ENCODE measurements at regions not wholly inside any gene's neighbourhood (a gene's known extent, or its start where the extent isn't known, plus 50 kb on each side); places are given as distances from the start of the nearest gene placed in this dataset.
"Not testable (repeated sequence)": the region's sequence is repeated elsewhere in the genome, so short reads cannot be mapped to it uniquely, and the experiment has no call there.

DNA sequence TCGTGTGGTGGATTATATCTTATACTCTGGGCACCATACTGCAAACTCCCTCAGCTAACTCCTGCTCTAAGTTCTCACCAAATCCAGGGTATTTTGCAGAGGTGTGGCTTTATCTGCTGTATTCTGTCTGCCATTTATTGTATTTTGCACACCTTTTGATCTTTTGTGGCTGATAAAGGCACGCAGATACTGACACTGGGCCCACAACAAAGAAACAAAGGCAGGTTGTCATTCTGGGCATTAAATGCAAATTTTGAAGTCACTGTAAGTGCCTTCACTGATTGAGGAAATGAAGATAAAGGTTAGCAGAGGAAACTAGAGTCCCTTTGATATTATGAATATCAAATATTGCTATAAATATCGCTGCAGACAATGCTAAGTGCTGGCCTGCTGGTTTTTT, 265.8 kb upstream of the MEIS1 start:
- H3K4me3 ChIP-seq, result no peak overlapping the region
- no peaks in the 10 kb centered on the region for H3K9me3 ChIP-seq (replicated peaks)
- no peaks in the 10 kb centered on the region for H3K4me1 ChIP-seq (replicated peaks)
- no peak for DNase-seq (ENCODE audit: low read depth in 1 of 2, low spot score in 2 of 2)
- H3K36me3 ChIP-seq, result no peaks in the 10 kb centered on the region
- H3K27me3 ChIP-seq (replicated peaks), result no peaks in the 10 kb centered on the region
- H3K27ac ChIP-seq, result no peak overlapping the region

DNA sequence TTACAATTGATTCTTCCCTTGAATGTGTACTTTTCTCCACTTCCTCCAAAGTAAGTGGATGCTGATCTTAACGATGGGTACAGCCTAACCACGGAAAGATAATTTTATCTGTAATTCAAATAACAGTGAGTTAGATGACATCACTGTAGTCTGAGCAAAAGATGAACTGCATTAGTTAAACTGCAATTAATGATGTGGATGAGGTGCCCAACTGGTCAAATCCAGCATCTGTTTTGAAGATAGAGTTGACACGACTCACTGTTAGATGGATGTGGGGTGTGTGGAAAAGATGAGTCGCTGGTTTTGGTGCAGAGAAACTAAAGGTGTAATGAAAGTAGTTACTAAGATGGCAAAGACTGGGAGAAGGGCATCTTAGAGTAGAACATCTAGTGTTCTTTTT, 270.5 kb upstream of the MEIS1 start:
- H3K27ac ChIP-seq, result no peak overlapping the region
- no peaks in the 10 kb centered on the region for H3K36me3 ChIP-seq
- H3K4me1 ChIP-seq (replicated peaks), result no peaks in the 10 kb centered on the region
- no peak for DNase-seq (ENCODE audit: low read depth in 1 of 2, low spot score in 2 of 2)
- no peaks in the 10 kb centered on the region for H3K9me3 ChIP-seq (replicated peaks)
- H3K27me3 ChIP-seq (replicated peaks), result no peaks in the 10 kb centered on the region
- H3K4me3 ChIP-seq, result no peak overlapping the region

DNA sequence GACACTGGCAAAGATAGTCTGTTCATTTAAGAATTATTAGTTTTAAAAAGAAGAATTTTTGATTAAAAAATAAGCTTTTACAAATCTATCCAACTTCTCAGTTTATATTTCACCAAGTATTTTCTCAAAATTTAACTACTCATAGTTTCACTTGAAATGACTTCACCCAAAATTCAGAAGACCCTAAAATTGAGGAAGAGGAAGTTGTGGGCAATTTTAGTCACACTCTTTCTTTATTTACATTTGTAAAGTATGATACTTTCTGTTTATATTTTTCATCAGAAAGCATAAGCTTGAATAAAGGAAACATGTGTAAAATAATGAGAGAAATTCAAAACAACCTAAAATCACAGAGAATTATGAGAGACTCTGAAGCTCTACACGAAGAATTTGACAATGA, 278.8 kb upstream of the MEIS1 start:
- H3K27ac ChIP-seq, result no peak overlapping the region
- H3K4me1 ChIP-seq (replicated peaks), result no peaks in the 10 kb centered on the region

DNA sequence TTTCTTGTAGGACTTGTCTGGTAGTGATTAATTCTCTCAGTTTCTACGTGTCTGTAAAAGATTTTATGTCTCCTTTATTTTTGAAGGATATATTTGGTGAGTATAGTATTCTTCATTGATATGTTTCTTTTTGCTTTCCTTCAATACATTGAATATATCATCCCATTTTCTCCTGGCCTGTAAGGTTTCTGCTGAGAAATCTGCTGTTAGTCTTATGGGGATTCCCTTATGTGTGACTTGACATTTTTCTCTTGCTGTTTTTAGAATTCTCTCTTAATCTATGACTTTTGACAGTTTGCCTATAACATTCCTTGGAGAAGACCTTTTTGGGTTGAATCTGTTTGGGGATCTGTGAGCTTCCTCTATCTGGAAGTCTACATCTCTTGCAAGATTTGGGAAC, 281.0 kb upstream of the MEIS1 start:
- H3K27me3 ChIP-seq (replicated peaks), result no peaks in the 10 kb centered on the region
- H3K4me3 ChIP-seq, result no peak overlapping the region
- H3K36me3 ChIP-seq, result no peaks in the 10 kb centered on the region
- no peak for DNase-seq (ENCODE audit: low read depth in 1 of 2, low spot score in 2 of 2)
- no peaks in the 10 kb centered on the region for H3K4me1 ChIP-seq (replicated peaks)
- no peaks in the 10 kb centered on the region for H3K9me3 ChIP-seq (replicated peaks)
- no peak overlapping the region for H3K27ac ChIP-seq

More for the DNA sequence above, 278.8 kb upstream of the MEIS1 start:
- DNase-seq (ENCODE audit: low read depth in 1 of 2, low spot score in 2 of 2), result no peak
- H3K27me3 ChIP-seq (replicated peaks), result no peaks in the 10 kb centered on the region
- no peaks in the 10 kb centered on the region for H3K36me3 ChIP-seq
- no peaks in the 10 kb centered on the region for H3K9me3 ChIP-seq (replicated peaks)
- H3K4me3 ChIP-seq, result no peak overlapping the region

DNA sequence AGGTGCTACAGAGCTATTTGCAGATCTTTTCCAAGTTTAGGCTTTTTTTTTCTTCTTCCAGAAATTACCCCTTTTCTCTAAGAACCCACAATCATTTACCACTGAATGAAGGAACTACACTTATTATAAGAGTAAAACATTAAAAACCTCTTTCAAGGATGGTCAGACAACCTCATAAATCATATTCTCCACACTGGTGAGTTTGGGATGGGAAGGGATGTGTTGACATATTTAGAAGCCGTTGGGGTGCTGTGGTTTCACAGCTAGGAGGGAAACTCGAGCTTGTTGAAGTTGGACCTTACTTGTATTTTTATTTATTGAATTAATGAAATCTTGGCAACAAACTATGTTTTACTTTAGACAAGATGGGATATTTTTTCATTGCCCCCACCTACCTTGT, 289.4 kb upstream of the MEIS1 start:
- H3K27me3 ChIP-seq (replicated peaks), result no peaks in the 10 kb centered on the region
- no peaks in the 10 kb centered on the region for H3K4me1 ChIP-seq (replicated peaks)
- no peaks in the 10 kb centered on the region for H3K36me3 ChIP-seq
- H3K9me3 ChIP-seq (replicated peaks), result no peaks in the 10 kb centered on the region
- no peak overlapping the region for H3K4me3 ChIP-seq
- no peak for DNase-seq (ENCODE audit: low read depth in 1 of 2, low spot score in 2 of 2)
- H3K27ac ChIP-seq, result no peak overlapping the region

DNA sequence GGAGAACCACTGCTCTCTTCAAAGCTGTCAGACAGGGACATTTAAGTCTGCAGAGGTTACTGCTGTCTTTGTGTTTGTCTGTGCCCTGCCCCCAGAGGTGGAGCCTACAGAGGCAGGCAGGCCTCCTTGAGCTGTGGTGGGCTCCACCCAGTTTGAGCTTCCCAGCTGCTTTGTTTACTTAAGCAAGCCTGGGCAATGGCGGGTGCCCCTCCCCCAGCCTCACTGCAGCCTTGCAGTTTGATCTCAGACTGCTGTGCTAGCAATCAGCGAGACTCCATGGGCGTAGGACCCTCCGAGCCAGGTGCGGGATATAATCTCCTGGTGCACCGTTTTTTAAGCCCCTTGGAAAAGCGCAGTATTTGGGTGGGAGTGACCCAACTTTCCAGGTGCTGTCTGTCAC, 290.6 kb upstream of the MEIS1 start:
- not testable (repeated sequence) for H3K36me3 ChIP-seq; H3K27me3 ChIP-seq (replicated peaks); H3K9me3 ChIP-seq (replicated peaks); DNase-seq (ENCODE audit: low read depth in 1 of 2, low spot score in 2 of 2); H3K27ac ChIP-seq; H3K4me1 ChIP-seq (replicated peaks); H3K4me3 ChIP-seq

DNA sequence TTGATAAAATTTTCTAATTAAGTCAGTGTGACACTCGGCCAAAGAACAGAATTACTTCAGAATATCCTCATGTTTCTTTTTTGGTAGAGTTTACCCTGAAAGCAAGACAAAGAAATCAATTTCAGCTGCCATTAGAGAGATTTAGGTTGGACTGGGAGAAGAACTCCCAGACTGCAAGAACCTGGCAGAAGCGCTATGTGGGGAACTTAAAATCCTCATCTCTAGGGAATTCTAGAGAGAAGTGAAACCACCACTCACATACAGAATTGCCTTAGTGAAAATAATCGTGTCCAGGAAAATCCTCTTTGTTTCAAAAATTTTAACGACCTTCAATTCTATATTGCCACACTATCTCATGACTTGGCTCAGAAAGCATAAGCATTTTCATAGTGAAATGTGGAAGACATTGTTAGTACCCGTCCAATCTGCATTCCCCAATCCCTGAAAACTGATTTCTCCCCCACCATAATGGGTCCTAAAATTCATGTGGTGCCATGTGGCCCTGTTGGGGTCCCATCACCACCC, 297.3 kb upstream of the MEIS1 start:
- Histone ChIP-seq H3K27me3 (replicated peaks) (no peaks in the 10 kb centered on the region), H3K27ac (no peak overlapping the region), H3K36me3 (no peaks in the 10 kb centered on the region), H3K4me1 (replicated peaks) (no peaks in the 10 kb centered on the region), H3K4me3 (no peak overlapping the region), H3K9me3 (replicated peaks) (no peaks in the 10 kb centered on the region)
- no peak for DNase-seq (ENCODE audit: low read depth in 1 of 2, low spot score in 2 of 2)

DNA sequence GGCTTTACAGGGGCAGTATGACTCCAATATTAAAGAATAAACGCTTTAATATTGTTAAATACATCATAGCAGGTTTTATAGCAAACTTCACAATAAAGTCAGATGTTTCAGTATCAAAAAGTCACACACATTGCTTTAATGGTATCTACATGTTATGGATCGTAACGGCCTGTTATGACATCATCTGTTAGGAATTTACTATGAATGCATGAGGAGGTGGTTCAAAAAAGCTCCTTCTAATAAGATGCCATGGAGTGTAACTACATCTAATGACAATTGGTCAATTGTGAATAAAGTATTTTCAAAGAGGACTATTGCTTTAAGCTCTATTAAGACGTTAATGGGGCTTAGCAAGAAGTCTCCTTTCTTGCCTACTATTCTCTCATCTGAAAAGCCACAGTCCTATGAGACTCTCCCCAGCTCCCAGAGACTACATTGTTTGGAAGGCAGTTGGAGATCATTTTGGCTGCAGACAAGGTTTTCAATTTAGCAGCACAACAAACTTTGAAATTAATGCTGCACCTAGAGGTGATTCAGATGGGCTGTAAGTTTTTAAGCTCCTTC, 300.7 kb upstream of the MEIS1 start:
- DNase-seq (ENCODE audit: low read depth in 1 of 2, low spot score in 2 of 2), result no peak
- Histone ChIP-seq H3K27ac (no peak overlapping the region), H3K9me3 (replicated peaks) (no peaks in the 10 kb centered on the region), H3K27me3 (replicated peaks) (no peaks in the 10 kb centered on the region), H3K4me1 (replicated peaks) (no peaks in the 10 kb centered on the region), H3K36me3 (no peaks in the 10 kb centered on the region), H3K4me3 (no peak overlapping the region)

DNA sequence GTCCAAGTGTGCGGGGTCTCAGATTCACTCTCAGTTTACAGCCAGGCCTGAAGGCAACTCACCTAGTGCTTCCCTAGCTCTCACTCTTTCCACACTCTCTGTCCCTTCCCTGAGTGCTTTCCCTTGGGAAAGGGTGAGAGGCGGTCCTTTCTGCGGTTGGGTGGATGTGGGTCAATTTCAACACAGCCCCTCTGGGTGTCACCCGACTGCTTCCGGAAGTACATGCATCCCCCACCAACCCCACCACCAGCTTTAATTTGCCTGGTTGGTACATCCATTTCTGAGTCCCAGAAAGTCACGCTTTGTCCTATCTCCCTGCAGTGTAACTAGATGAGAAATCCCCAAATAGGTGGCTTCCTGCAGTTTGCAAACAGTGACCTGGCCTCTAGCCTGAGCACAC, 307.3 kb upstream of the MEIS1 start:
- no peak for DNase-seq (ENCODE audit: low read depth in 1 of 2, low spot score in 2 of 2)
- Histone ChIP-seq H3K27ac (no peak overlapping the region), H3K9me3 (replicated peaks) (no peaks in the 10 kb centered on the region), H3K4me1 (replicated peaks) (no peaks in the 10 kb centered on the region), H3K4me3 (no peak overlapping the region), H3K27me3 (replicated peaks) (no peaks in the 10 kb centered on the region), H3K36me3 (no peaks in the 10 kb centered on the region)

DNA sequence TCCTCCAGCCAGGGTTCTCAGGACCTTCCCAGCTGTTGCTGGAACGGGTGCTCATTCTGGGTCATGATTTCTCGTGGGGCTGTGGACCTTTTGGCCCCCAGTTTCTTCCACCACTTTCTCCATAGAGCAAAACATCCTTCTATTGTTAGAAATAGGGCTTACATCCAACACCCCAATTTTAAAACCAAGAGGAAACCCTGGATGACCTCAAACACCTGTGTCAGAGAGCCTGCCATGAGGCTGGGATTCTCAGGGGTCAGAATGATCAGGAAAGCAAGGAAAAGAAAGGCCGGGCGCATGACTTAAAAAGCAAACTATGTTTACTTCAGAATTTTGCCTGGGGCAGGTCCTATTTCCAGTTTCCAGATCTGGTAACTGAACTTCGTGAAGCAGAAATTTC, 307.9 kb upstream of the MEIS1 start:
- DNase-seq (ENCODE audit: low read depth in 1 of 2, low spot score in 2 of 2), result no peak
- no peaks in the 10 kb centered on the region for H3K36me3 ChIP-seq
- no peaks in the 10 kb centered on the region for H3K4me1 ChIP-seq (replicated peaks)
- no peak overlapping the region for H3K4me3 ChIP-seq
- no peaks in the 10 kb centered on the region for H3K27me3 ChIP-seq (replicated peaks)
- no peaks in the 10 kb centered on the region for H3K9me3 ChIP-seq (replicated peaks)
- H3K27ac ChIP-seq, result no peak overlapping the region

DNA sequence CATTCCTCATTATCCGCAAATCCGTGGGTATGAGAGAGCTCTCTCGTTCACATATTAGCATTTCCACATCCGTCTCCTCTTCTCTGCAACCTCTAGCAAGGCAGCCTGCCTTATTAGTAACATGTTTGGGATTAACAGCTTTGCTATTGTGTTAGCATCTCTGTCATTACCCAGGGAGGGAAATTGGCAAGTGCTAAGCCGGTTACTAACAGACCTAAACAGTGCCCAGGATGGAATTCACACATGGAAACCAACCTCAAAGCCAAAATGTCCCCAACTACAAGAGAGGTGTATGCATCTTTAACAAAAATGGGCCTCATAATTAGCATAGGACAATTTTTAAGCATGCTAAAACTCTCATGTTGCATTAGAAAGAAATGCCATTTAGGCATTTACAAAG, 309.0 kb upstream of the MEIS1 start:
- Histone ChIP-seq H3K4me1 (replicated peaks) (no peaks in the 10 kb centered on the region), H3K36me3 (no peaks in the 10 kb centered on the region), H3K27ac (no peak overlapping the region), H3K4me3 (no peak overlapping the region), H3K27me3 (replicated peaks) (no peaks in the 10 kb centered on the region), H3K9me3 (replicated peaks) (no peaks in the 10 kb centered on the region)
- no peak for DNase-seq (ENCODE audit: low read depth in 1 of 2, low spot score in 2 of 2)

DNA sequence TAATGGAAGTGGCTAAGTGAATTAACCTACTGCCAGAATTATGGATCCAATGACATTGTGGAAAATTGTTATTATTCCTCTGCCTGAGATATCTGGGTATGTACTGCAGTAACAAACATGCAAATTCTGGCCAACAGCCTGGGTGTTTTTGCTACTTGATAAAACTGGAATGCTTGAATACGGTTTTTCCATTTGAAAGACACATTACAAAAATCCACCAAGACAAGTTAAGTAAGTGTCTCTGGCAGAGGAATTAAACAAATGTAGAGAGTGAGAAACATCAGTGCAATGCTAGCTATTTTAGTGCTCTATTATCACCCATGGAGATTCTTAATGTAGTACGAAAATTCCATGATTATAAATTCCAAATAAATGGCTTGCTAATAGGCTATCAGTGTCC, 312.4 kb upstream of the MEIS1 start:
- Histone ChIP-seq H3K27me3 (replicated peaks) (no peaks in the 10 kb centered on the region), H3K4me1 (replicated peaks) (no peaks in the 10 kb centered on the region), H3K36me3 (no peaks in the 10 kb centered on the region), H3K4me3 (no peak overlapping the region), H3K9me3 (replicated peaks) (no peaks in the 10 kb centered on the region), H3K27ac (no peak overlapping the region)
- no peak for DNase-seq (ENCODE audit: low read depth in 1 of 2, low spot score in 2 of 2)

DNA sequence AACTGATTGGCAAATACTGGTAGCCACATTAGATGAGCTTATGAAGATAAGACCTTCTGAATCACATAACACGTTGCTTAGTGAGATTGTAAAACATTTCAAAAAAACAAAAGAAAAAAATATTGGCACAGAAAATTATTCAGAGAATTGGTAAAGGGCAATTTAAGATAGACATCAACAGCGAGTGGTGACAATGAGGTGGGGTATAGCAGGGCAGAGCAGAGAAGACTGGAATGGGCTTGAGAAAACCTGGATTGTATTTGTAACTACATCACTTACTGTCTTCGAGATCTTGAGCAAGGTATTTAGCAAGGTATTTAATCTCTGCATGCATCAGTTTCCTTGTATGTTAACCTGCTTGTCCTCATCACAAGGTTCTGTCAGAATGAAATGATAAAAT, 313.0 kb upstream of the MEIS1 start:
- Histone ChIP-seq H3K27ac (no peak overlapping the region), H3K27me3 (replicated peaks) (no peaks in the 10 kb centered on the region), H3K4me3 (no peak overlapping the region), H3K9me3 (replicated peaks) (no peaks in the 10 kb centered on the region), H3K4me1 (replicated peaks) (no peaks in the 10 kb centered on the region), H3K36me3 (no peaks in the 10 kb centered on the region)
- no peak for DNase-seq (ENCODE audit: low read depth in 1 of 2, low spot score in 2 of 2)

DNA sequence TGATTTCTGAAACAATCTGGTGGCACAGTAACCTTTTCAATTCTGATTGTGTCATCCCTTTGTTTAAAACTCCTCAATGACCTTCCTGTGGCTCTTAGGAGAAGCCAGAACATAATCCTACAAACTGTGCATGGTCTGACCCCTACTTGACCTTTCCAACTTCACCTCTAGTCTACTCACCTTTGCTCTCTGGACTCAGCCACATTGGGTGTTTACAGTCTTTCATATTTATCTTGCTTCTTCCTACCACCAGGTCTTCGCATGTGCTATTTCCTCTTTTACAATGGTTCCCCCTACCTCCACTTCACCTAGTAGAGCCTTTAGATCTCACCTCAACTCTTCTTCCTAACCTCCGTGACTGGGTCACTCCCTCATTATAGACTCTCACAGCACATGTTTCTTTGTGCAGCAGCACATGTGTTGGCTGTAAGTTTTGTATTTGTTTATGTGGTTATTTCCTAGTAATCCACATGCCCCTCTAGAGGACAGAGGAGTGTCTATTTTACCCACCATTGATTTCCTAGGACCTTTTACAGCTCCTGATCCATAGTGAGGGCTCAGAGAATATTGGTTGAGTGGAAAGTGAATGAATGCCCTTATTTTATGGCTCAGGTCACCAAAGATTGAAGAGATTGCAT, 320.8 kb upstream of the MEIS1 start:
- H3K36me3 ChIP-seq, result no peaks in the 10 kb centered on the region
- no peaks in the 10 kb centered on the region for H3K4me1 ChIP-seq (replicated peaks)
- H3K9me3 ChIP-seq (replicated peaks), result no peaks in the 10 kb centered on the region
- H3K27me3 ChIP-seq (replicated peaks), result no peaks in the 10 kb centered on the region
- no peak for DNase-seq (ENCODE audit: low read depth in 1 of 2, low spot score in 2 of 2)
- no peak overlapping the region for H3K27ac ChIP-seq
- no peak overlapping the region for H3K4me3 ChIP-seq

DNA sequence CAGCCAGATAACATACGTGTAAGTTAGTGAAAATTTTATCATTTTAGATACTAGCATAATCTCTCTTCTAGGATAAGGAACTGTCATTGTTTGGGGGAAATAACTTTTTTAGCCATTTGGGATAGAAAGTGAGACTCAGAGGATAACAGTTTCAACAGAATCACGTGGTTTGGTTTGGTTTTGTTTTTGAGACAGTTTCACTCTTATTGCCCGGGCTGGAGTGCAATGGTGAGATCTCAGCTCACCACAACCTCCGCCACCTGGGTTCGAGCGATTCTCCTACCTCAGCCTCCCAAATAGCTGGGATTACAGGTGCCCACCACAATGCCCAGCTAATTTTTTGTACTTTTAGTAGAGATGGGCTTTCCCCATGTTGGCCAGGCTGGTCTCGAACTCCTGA, 323.2 kb upstream of the MEIS1 start:
- Histone ChIP-seq H3K27me3 (replicated peaks) (no peaks in the 10 kb centered on the region), H3K27ac (no peak overlapping the region), H3K36me3 (no peaks in the 10 kb centered on the region), H3K4me3 (no peak overlapping the region), H3K9me3 (replicated peaks) (no peaks in the 10 kb centered on the region), H3K4me1 (replicated peaks) (no peaks in the 10 kb centered on the region)
- no peak for DNase-seq (ENCODE audit: low read depth in 1 of 2, low spot score in 2 of 2)

All from SJSA1 (cell line).